ENCODE measurements at regions not wholly inside any gene's neighbourhood (a gene's known extent, or its start where the extent isn't known, plus 50 kb on each side); places are given as distances from the start of the nearest gene placed in this dataset.

DNA sequence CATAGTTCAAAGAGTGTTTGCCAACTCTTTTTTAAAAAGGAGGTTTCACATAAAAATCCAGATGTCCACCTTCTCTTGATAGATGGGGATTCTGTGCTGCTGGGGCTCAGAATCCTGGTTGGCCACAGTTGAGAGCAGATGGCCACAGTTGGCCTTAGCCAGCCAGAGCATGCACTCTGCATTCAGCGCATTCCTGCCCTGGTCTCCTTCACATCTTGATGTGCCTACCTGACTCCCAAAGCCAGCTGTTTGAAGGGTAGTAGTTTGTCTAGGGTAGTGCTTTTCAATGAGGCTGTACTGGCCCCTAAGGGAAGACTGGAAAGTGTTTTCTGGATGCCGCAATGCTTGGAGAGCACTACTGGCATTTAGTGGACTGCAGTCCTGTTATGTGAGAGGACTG is 208.1 kb upstream of the HDAC9 start:
- no peak for DNase-seq
- intact Hi-C loops (cut with DNase I), result no loop called here

DNA sequence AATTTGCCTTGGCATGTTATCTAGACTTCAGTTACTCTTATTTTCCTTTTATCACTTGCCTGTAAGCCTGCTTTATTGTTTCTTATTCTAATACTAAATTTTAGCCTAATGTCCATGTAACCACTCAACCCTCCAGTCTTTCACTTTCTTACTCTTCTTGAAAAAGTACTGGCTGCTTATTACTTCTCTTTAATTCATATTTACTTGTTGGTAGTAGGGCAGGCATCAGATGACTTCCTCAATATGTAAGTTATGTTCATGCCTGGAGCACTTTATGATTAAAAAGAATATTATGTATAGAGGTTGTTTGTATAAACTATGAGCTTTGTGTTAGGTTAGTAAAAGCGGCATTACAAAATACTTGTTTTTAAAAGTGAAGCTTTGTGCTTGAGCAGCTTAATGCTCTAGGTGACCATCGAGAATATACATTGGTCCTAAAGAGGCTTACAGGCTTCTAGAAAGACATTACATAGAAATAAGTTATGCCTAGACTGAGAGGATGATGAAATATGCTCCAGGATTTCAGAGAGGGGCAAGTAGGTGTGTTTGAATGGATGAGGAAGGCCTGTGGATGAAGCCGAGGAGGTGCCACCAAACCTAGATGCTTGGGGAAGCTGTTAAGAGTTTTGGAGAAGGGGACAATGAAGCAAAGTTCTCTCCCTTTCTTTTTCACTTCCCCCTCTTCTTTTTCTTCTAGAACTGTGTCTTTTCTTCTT is 207.1 kb upstream of the HDAC9 start:
- intact Hi-C loops (cut with DNase I), result no loop called here

More for the DNA sequence above, 208.1 kb upstream of the HDAC9 start:
- TF ChIP-seq POLR2A (IDR thresholded peaks at IDR 0.05), result no peak
- Histone ChIP-seq H3K27me3 (no peaks in the 10 kb centered on the region), H3K4me1 (no peaks in the 10 kb centered on the region), H3K27ac (no peak overlapping the region), H3K9me3 (no peaks in the 10 kb centered on the region), H3K36me3 (no peaks in the 10 kb centered on the region), H3K4me3 (replicated peaks in 1 of 3) (no peak overlapping the region)
- WGBS, 2 donors, result 100% methylated on average over 2 of the region's 2 CpGs

DNA sequence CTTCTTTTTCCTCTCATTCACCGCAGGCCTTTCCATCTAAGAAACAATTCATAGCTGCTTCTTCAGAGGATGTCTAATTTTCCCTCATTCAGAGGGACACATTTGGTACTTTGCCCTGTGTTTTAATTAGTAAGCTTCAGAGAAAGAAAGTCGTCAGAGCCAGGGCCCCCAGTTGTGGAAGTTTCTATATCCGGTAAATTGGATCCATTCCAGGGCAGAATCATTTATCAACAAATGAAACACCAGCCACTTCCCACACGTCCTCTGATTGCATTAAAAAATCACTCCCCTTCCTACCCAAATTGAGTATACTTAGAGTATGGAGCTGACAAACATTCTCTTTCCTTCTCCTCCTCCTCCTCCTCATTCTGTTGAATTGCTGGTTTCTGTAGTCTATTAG is 205.8 kb upstream of the HDAC9 start:
- Histone ChIP-seq H3K9me3 (no peaks in the 10 kb centered on the region), H3K4me1 (no peaks in the 10 kb centered on the region), H3K4me3 (replicated peaks in 1 of 3) (no peak overlapping the region), H3K27me3 (no peaks in the 10 kb centered on the region), H3K27ac (no peak overlapping the region), H3K36me3 (no peaks in the 10 kb centered on the region)
- TF ChIP-seq, protein P1, sequence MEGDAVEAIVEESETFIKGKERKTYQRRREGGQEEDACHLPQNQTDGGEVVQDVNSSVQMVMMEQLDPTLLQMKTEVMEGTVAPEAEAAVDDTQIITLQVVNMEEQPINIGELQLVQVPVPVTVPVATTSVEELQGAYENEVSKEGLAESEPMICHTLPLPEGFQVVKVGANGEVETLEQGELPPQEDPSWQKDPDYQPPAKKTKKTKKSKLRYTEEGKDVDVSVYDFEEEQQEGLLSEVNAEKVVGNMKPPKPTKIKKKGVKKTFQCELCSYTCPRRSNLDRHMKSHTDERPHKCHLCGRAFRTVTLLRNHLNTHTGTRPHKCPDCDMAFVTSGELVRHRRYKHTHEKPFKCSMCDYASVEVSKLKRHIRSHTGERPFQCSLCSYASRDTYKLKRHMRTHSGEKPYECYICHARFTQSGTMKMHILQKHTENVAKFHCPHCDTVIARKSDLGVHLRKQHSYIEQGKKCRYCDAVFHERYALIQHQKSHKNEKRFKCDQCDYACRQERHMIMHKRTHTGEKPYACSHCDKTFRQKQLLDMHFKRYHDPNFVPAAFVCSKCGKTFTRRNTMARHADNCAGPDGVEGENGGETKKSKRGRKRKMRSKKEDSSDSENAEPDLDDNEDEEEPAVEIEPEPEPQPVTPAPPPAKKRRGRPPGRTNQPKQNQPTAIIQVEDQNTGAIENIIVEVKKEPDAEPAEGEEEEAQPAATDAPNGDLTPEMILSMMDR (IDR thresholded peaks at IDR 0.05), result no peak
- no peak for TF ChIP-seq POLR2A (IDR thresholded peaks at IDR 0.05)
- WGBS, 2 donors, result 59 to 61% methylated on average over 4 of the region's 4 CpGs
- intact Hi-C loops (cut with DNase I), result no loop called here
- DNase-seq, result no peak

More for the DNA sequence above, 207.1 kb upstream of the HDAC9 start:
- Histone ChIP-seq H3K9me3 (no peaks in the 10 kb centered on the region), H3K4me1 (no peaks in the 10 kb centered on the region), H3K27me3 (no peaks in the 10 kb centered on the region), H3K27ac (no peak overlapping the region), H3K36me3 (no peaks in the 10 kb centered on the region), H3K4me3 (replicated peaks in 1 of 3) (no peak overlapping the region)
- no peak for TF ChIP-seq POLR2A (IDR thresholded peaks at IDR 0.05)
- TF ChIP-seq, protein P1 (IDR thresholded peaks at IDR 0.05), result no peak
- no peak for DNase-seq
- WGBS, 2 donors, result 96% methylated on average over 3 of the region's 3 CpGs

GRCh38 chr7:18290223-18290622 is 205.3 kb upstream of the HDAC9 start:
- Histone ChIP-seq H3K36me3 (no peaks in the 10 kb centered on the region), H3K9me3 (no peaks in the 10 kb centered on the region), H3K27ac (no peak overlapping the region), H3K4me3 (replicated peaks in 1 of 3) (no peak overlapping the region), H3K27me3 (no peaks in the 10 kb centered on the region), H3K4me1 (no peaks in the 10 kb centered on the region)
- intact Hi-C loops (cut with DNase I), result no loop called here
- TF ChIP-seq, protein P1 (IDR thresholded peaks at IDR 0.05), result no peak
- no peak for TF ChIP-seq POLR2A (IDR thresholded peaks at IDR 0.05)
- no peak for DNase-seq
- 70 to 73% methylated on average over 5 of the region's 5 CpGs for WGBS, 2 donors

- WGBS, 2 donors, result 87 to 89% methylated on average over 1 of the region's 1 CpG
- Histone ChIP-seq H3K36me3 (no peaks in the 10 kb centered on the region), H3K4me3 (replicated peaks in 1 of 3) (no peak overlapping the region), H3K27me3 (no peaks in the 10 kb centered on the region), H3K9me3 (no peaks in the 10 kb centered on the region), H3K27ac (no peak overlapping the region), H3K4me1 (no peaks in the 10 kb centered on the region)
- no peak for DNase-seq
- no peak for TF ChIP-seq POLR2A (IDR thresholded peaks at IDR 0.05)
- TF ChIP-seq, protein P1 (IDR thresholded peaks at IDR 0.05), result no peak
- intact Hi-C loops (cut with DNase I), result no loop called here
Observed at GRCh38 chr7:18290865-18291264, 204.7 kb upstream of the HDAC9 start.
